HG02943 (cell line): ENCODE measurements at regions not wholly inside any gene's neighbourhood (a gene's known extent, or its start where the extent isn't known, plus 50 kb on each side); places are given as distances from the start of the nearest gene placed in this dataset.
"Not testable (repeated sequence)": the region's sequence is repeated elsewhere in the genome, so short reads cannot be mapped to it uniquely, and the experiment has no call there.

ENCODE experiments used
- ATAC-seq: cut with Tn5 transposase; IDR thresholded peaks from one replicate; pipeline ENCODE4 v1.9.1; 2021; ENCODE audit warnings: mild to moderate bottlenecking, low read depth, moderate library complexity; ENCODE audit not compliant: unreplicated experiment

DNA sequence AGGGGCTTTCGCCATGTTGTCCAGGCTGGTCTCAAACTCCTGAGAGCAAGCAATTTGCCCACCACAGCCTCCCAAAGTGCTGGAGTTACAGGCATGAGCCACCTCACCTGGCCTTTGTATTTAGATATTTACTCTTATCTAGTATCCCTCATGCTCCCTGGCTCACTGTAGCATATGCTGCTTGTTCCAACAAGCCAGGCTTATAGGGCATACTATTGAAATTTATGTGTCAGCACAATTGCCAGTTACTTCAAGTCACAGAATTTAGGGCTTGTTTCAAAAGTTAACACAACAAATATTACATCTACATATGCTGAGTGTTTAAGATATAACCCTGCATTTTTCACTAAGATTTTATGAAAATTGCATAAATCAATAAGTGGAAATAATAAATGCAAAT is 469.2 kb upstream of the ZNF608 start:
- no peak for ATAC-seq

DNA sequence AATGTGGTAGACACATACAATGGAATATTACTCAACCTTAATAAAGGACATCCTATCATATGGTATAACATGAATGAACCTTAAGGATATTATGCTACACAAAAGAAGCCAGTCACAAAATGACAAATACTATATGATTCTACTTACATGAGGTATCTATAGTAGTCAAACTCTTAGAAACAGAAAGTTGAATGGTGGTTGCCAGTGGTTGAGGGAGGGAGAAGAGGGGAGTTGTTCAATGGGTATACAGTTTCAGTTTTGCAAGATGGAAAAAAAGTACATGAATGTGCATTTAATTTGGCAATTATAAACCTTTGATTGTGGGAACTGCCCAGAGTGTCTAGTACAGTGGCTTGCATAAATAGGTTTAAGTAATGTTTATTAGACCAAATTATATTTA is 473.3 kb upstream of the ZNF608 start:
- ATAC-seq, result no peak

DNA sequence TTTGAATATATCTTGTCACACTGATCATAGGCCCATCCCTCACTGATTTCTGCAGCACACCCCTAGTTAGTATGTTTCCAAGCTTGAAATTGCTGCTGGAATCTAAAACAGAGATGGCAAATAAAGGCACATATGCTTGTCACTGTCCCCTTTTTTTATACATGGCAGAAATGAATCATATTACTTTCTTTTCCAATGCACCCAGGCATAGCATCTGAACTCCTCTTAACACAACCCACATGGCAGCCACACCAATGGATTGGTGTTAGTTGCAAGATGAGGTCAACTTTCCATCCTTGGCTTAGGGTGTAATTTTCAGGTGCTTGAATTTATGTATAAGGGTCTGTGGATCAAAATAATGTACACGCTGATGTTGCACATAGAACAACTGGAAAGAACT is 473.8 kb upstream of the ZNF608 start:
- no peak for ATAC-seq

DNA sequence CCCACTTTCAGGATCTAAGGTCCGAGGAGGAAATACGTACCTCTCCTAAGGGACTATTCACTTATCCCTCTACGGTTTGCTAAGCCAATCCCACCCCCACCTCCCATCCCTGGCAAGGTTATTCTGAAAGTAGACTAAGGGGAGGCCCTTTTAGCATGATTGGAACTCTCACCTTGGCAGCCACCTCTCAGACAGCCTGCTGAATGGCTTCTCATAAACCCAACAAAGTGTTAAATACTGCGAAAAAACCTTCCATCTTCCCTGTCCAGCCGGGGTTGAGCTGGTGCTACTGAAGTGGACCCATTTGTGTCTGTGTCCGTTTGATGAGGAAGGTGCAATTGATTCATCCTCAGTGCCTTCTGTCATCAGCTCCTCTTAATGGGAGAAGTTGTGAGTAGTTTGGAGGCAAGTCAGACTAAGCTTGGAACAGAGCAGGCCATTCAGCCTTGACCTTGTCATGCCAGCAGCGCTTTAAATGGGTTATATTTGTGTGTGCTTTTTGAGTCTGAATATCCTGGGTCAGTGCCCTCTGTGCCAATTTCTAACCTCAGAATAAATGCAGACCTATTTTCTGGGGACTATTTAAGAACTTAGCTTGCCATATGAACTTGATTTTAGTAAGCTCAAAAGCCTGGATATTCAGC is 476.3 kb upstream of the ZNF608 start:
- no peak for ATAC-seq

DNA sequence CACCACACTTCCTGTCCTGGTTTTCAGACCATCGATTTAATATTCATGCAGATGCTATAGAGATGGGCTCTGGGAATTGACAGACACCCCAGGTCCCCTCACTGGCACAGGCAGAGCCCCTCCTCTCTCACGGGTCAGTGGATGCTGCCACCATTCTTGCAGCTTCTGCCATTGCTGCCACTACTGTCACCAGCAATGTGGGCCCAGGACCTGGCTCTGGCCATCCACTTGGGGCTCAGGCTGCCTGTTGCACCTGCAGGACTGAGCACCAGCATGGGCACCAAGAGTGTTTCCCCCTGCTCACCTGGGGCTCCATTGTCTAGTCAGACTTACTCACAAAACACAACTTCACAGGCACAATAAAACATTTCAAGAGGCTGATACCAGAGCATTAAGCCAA is 479.0 kb upstream of the ZNF608 start:
- no peak for ATAC-seq

DNA sequence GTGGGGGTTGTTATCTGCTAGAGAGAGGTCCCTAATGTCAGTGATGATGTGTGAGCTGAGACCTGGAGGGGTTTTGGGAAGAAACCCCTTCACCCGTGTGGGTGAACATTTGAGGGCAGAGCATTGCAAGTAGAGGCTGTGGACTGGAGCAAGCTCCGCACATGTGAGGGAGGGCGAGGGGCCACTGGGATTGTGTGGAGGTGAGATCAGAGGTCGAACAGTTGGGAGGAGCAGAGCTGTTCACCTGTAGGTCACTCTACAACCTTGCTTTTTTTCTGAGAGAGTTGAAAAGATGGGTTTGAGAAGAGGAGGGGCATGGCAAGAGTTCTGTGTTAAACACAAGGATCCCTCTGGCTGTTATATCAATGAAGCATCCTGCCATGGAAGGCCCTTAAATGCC is 480.4 kb upstream of the ZNF608 start:
- ATAC-seq, result no peak

DNA sequence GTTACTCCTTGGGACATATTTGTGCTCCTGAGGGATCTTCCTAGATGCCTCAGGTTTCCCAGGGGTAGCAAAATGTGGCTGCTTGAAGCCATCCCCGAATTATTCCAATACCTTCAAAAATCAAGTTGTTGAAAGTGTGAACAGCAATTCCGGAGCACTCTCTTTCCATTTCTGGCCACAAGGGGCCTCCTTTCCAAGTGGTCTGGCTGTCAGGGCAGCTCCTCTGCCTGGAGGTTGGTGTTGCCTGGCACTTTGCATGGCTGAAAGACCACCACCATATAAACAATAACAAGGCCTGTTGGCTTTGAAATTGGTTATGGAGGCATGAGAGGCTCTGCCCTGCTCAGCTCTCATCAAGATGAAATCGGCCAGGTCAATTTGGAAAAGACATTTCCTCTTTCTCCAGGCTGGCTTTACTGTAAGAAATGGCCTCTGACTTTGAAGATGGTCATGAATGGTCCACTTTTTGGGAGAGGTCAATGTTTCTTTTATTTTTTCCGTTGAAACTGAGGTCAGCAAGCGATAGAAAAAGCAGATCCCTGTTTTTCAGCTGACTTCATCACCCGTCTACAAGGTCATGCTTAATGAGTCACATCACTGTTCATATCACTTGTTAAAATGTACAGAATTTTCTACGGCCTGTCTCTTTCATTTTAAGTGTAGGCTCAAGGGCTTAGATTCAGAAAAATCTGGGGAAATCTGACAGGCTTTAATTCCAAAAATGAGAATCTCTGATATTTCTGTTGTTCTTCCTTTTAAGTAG is 481.1 kb upstream of the ZNF608 start:
- no peak for ATAC-seq

DNA sequence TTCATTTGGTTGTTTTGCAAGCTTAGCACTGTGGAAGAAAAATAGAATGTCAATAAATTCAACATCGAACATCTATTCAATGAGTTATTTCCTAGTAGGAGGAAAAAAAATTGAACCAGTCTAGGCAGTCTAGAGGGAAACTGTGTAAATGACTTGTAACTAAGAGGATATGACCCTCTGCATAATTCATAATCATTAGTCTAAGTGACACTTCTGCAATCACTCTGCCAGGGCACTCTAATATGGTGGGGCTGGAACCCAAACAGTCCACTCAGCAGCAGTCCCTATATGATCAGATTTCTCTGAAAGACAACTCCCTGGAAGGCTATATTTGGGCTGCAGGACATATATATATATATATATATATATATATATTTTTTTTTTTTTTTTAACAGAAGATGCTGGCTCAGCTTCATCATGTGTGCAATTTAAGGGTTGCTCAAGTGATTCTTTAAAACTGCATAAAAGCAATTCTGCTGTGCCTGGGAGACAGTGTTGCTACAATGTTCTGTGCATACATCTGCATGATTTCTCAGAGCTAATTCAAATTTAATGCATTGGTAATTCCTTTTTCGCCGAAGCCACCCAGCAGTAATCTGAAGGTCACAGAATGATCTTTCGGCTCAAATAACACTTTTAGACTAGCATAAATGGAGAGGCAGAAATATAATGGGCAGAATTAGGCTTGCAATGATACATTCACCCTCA is 482.1 kb upstream of the ZNF608 start:
- no peak for ATAC-seq

DNA sequence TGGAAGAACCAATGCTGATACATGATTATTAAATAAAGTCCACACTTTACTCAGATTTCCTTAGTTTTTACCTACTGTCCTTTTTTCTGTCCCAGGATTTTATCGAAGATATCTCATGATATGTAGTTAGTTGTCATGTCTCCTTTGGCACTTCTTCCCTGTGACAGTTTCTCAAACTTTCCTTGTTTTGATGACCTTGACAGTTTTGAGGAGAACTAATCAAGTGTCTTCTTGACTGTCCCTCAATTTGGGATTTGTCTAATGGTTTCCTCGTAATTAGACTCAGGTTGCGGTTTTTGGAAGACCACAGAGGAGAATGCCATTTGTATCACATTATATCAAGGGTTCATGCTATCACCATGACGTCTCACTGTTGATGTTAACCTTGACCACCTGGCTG is 483.1 kb upstream of the ZNF608 start:
- ATAC-seq, result no peak

DNA sequence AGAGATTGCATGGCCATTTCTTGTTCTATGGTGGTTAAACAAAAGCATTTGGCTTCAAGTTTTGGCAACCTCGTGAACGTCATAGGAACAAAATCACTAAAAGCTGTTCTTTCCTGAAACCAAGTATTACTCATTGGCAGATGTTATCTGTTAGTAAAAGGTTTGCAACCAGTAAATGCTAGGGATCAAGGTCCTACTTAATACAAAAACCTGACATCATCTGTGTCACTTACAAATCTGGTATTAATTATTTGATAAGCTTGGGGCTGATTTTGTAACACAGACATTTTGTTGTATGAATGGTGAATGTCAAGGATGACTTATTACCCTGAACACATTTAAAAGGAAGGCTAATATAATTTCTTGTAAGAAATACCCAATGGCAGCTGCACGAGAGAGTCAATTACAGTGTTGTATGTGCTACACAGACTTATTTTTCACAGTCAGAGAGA is 486.4 kb upstream of the ZNF608 start:
- no peak for ATAC-seq

DNA sequence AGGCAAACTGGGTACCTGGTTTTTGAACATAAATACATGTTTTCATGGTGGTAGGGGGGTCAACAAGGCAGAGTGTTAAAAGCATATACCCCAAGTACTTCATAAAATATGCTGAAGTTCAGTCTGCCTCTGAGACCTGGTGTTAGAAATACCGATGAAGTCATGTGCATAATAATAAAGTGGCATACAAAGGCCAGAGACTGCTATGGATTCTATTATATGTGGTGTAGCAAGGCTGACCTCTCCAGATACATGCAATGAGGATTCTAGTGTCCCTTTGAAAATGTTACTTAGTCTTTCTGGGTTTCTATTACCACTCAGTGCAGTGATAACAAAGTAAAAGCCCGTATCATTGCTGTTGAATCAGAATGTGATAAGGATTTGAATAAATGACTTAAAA is 487.5 kb upstream of the ZNF608 start:
- no peak for ATAC-seq

DNA sequence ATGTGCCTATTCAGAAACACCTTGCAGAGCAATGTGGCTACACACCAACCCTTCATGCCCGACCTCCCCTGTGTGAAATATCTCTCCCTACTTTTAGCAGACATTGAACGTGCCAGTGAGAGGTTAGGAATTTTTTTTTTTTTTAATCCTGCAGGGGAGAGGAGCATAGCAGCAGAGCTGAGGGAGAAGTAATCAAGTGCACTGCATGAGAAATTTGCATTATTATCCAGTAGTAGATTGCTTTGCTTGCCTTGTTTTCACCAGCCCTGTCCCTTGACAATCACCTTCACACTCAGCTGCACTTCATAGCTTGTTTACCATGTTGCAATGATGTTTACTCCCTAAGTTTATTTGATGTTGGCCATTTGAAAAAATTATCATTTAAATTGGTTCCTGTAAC is 489.6 kb upstream of the ZNF608 start:
- ATAC-seq, result no peak

DNA sequence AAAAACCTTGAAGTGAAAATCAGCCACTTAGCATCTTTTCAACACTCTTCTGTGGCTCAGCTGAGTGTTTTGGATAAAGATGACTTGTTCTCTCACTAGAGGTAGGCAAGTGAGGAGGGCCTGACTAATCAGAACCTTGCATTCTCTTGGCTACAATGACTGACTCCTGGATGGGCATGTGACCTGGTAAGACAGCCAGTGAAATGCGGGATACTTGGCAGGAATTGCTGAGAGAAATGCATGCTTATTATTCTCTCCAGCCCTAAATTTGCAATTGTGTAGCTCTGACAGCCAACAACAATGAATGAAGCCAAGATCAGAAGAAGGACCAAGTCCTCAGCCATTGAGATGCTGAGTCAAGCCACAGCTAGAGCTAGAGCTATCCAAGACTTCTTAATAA is 490.5 kb upstream of the ZNF608 start:
- no peak for ATAC-seq

DNA sequence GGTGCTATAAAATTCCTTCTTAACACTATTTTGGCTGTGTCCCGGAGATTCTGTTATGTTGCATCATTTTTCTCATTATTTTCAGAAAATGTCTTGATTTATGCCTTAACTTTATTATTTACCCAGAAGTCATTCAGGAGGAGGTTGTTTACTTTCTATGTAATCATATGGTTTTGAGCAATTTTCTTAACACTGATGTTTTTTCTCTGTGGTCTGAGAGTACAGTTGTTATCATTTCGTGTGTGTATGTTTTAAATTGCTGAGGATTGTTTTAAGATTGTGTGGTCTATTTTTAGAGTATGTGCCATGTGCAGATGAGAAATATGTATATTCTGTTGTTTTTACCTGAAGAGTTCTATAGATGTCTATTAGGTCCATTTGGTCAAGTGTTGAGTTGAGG is 498.1 kb upstream of the ZNF608 start:
- no peak for ATAC-seq

DNA sequence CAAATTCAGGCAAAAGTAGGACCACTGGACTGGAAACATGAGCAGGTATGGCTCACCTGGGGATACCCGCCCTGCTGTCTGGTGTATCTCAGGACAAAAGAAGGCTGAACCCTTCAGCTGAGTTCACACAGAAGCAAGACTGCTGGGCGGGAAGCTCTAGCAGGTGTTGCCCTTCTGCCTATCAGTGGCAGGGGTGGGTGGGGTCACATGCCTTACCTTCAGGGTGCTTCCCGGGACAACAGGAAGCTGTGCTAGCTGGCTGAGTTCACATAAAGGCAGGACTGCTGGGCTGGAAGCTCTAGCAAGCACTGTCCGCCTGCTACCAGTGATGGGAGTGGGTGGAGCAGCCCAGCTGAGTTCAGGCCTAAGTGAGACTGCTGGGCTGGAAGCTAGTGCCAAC is 498.8 kb upstream of the ZNF608 start:
- no peak for ATAC-seq

DNA sequence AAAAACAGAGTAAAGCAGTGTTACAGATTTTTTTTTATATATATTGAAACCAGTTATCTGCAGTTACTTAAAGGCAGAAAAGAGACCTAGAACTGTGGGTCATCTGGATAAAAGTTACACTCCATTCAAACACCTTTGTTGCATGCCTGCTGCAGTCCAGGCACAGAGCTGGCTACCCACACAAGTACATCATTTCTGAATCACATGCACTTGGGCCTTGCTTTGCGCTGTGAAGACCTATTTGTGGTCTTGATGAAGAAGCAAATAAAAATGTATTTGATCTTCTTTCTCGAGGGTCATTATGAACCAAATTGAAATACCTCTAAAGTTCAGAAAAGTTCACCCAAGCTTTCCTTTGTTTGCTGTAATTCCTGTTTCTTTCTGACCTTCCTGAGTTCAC is 503.0 kb upstream of the ZNF608 start:
- ATAC-seq, result no peak

DNA sequence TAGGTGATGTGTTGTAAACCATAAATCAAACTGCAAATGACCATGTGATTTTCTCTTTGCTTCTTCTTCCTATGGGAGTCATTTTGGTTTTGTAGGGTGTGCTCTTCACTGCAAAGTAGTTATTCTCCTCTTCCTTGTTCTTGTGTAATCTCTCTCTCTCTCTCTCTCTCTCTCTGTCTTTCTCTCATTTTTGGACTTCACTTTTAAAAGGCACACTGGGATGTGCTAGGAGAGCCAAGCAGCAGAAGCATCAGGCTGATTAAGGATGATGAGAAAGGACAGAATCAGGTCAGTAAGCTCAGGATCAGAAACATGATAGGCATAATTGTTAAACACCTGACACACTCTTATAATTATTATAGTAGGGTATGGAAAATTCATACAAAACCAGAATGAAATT is 505.3 kb upstream of the ZNF608 start:
- no peak for ATAC-seq

DNA sequence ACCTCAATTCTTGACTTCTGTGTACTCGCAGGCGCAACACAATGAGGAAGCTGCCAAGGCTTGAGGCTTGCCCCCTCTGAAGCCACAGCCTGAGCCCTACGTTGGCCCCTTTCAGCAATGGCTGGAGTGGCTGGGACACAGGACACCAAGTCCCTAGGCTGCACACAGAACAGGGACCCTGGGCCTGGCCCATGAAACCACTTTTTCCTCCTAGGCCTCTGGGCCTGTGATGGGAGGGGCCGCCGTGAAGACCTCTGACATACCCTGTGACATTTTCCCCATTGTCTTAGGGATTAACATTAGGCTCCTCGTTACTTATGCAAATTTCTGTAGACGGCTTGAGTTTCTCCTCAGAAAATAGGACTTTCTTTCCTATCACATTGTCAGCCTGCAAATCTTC is 507.2 kb upstream of the ZNF608 start:
- not testable (repeated sequence) for ATAC-seq

DNA sequence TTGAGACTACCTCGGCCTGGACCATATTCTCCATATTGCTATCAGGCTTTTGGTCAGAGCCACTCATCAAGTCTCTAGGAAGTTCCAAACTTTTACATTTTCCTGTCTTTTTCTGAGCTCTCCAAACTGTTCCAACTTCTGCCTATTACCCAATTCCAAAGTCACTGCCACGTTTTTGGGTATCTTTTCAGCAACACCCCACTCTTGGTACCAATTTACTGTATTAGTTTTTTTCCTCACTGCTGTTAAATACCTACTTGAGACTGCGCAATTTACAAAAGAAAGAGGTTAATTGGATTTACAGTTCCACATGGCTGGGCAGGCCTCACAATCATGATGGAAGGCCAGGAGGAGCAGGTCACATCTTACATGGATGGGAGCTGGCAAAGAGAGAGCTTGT is 507.8 kb upstream of the ZNF608 start:
- no peak for ATAC-seq

DNA sequence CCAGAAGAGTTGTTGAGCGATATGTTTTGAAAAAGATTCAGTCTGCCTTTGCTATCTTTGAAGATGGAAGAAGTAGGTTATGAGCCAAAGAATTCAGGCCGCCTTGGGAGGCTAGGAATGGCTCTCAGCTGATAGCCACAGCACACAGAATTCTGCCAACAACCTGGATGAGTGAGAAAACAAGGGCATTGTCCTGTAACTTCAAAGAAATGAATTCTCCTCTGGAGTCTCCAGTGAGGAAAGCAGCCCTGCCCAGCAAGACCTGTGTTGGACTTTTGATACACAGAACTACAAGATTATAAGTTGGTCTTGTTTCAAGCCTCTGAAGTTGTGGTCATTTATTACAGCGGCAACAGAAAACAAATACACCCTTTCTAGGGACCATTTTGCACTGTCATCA is 509.9 kb upstream of the ZNF608 start:
- no peak for ATAC-seq

DNA sequence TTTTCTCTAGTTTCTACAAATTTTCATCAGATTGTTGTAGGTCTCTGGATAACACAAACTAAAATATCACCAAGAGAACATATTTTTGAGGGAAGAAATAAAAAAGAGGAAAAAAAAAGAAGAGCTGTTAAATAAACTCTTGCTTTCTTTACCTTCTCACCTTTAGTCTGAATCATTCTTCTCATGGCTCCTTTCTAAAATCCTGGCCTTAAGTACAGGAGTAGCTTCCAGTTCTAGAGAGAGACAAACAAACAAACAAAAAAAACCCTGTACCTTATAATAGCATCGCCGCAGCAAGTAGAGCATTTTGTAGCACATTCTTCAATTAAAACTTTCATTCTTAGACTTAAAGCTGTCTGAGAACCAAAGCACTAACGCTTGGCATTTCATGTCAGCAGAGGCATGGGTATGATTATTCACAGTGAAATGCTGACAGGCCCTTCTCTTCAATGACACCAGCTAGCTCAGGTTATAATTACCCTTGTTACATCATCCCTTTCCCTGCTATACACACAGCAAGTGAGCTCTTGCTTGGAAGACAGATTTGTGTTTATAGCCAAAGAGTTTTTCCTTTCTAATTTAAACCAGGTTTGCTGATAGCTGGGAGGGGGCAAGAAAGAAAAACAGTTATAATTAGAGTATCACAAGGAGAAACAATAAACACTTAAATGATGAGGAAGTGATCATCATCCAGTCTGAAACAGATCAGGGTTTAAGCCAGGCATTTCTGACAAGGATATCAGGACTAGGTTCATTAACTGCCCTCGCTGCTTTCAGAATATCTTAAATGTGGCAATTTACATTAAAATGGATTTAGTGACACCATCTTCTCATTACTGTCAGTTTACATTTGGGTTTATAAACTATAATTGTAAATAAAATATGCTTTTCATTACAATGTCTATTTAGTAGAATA is 510.9 kb upstream of the ZNF608 start:
- ATAC-seq, result no peak
